GM18909 (cell line): ENCODE measurements at regions not wholly inside any gene's neighbourhood (a gene's known extent, or its start where the extent isn't known, plus 50 kb on each side); places are given as distances from the start of the nearest gene placed in this dataset.

Experiments used
- ATAC-seq: cut with Tn5 transposase; IDR thresholded peaks from one replicate; pipeline ENCODE4 v1.9.1; 2021; ENCODE audit warnings: mild to moderate bottlenecking; ENCODE audit not compliant: unreplicated experiment, poor library complexity

- ATAC-seq = no peak
Observed at GRCh38 chr9:87816036-87816435, 66.6 kb upstream of the SPATA31E1 start.

GRCh38 chr9:87818308-87818707 is 64.4 kb upstream of the SPATA31E1 start:
- ATAC-seq = no peak

DNA sequence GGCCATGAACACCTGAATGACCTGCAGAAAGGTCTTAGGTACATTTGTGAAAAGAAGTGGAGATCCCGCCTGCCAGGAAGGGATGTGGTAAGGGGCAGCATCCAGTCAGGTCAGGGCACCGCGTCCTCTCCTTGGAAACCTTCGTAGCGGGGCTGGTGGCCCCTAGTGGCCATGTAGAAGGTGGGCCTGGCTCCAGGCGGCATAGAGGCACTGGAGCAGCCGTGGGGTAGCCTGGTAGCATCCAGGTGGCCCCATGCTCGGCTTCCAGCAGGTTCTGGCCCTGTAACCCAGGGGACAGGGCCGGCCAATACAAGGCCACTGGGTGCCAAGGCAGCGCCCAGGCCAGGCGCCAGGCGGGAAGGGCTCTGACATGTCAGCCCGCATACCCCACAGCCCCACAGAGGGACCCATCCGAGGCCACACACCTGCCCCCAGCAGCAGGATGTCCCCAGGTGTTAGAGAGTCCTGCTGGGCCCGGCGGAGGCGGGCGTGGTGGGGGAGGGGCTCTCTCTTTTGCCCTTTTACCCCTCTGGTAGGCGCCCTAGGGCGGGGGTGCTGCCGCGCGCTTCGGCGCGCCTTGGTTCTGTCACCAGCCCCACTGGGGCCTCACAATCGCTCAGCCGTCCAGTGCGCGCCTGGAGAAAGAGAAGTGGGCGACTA is 58.3 kb upstream of the SPATA31E1 start:
- ATAC-seq = no peak

- ATAC-seq = no peak
Observed at GRCh38 chr9:87824886-87825285, 57.8 kb upstream of the SPATA31E1 start.

DNA sequence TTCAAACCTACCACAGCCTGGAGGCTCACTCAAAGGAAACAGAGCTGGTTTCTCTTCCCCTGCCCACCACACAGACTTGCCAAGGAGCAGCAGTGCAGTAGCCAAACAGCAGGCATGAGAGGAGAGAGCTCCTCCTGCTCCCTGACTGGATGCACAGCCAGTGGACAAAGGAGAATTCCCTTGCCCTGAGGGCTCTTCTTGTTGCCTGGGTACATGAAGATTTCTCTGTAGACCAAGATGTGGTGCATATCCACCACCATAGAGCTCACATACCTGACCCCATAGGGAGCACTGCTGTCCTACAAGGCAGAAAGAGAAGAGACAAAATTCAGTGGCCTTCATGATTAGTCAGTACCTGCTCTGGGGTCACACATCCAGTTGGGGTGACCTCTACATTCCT is 56.3 kb upstream of the SPATA31E1 start:
- no peak for ATAC-seq

- ATAC-seq = no peak
Observed at GRCh38 chr9:87827341-87827740, 55.3 kb upstream of the SPATA31E1 start.

GRCh38 chr9:87829756-87830155 is 52.9 kb upstream of the SPATA31E1 start:
- no peak for ATAC-seq

DNA sequence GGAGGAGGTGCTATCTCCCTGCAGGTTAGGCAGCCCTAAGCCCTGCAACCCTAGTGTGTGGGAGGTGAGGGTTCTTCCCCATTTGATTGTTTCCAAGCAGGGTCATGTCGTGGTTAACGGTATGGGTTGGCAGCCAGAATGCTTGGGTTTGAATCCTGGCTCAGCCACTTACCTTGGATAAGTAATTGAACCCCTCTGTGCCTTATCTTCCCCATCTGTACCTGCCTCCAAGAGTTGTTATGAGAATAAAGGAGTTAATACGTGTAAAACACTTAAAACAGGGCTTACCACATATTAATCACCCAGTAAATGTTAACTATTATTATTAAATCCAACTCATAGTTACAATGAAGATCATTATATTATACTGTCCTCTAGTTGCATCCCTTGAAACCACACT is 52.2 kb upstream of the SPATA31E1 start:
- ATAC-seq = no peak

GRCh38 chr9:87831159-87831558 is 51.5 kb upstream of the SPATA31E1 start:
- no peak for ATAC-seq
